A673 (cell line): ENCODE measurements at regions not wholly inside any gene's neighbourhood (a gene's known extent, or its start where the extent isn't known, plus 50 kb on each side); places are given as distances from the start of the nearest gene placed in this dataset.

Source experiments
- BruUV-seq: library from RNA; stranded (reverse); fragments of 400-500 nt; replicated peaks from 2 replicates; lab custom pipeline; 2021; lab: Mats Ljungman, UMichigan
- CTCF ChIA-PET: fragments of 300-600 bp; sonication (Branson Sonifier 250); formaldehyde crosslinking; loops from one replicate; lab custom pipeline; 2022; ENCODE audit warnings: antibody characterized with exemption; lab: Charles Lee
- POLR2A ChIA-PET: fragments of 300-600 bp; sonication (Branson Sonifier 250); formaldehyde crosslinking; loops from one replicate; lab custom pipeline; 2022; ENCODE audit warnings: antibody characterized with exemption; ENCODE audit not compliant: low non-redundant PET; lab: Charles Lee
- DNase-seq: peaks from one replicate; pipeline ENCODE4 v3.0.0-alpha.2; 2015; ENCODE audit warnings: low spot score
- H3K27ac ChIP-seq: fragments of 200-600 bp; sonication (generic); 2 replicates; pipeline ENCODE4 v1.5.1; 2016; ENCODE audit warnings: mixed run types, low read depth, mild to moderate bottlenecking, mixed read lengths, antibody characterized with exemption, low read length; ENCODE audit not compliant: poor library complexity, severe bottlenecking
- H3K27me3 ChIP-seq: fragments of 200-600 bp; sonication (generic); replicated peaks from 2 replicates; pipeline ENCODE4 v1.6.1; 2017; ENCODE audit warnings: mixed run types, low read depth, mild to moderate bottlenecking, mixed read lengths, antibody characterized with exemption, low read length; ENCODE audit not compliant: insufficient read depth, poor library complexity
- H3K36me3 ChIP-seq: fragments of 200-600 bp; sonication (generic); 2 replicates; pipeline ENCODE4 v1.6.1; 2016; ENCODE audit warnings: mixed run types, mild to moderate bottlenecking, mixed read lengths, antibody characterized with exemption, low read length; ENCODE audit not compliant: insufficient read depth, poor library complexity, severe bottlenecking
- H3K4me1 ChIP-seq: fragments of 200-600 bp; sonication (generic); 2 replicates; pipeline ENCODE4 v1.6.1; 2017; ENCODE audit warnings: mixed run types, mild to moderate bottlenecking, mixed read lengths, antibody characterized with exemption, low read length; ENCODE audit not compliant: insufficient read depth, poor library complexity, severe bottlenecking
- H3K4me3 ChIP-seq: fragments of 200-600 bp; sonication (generic); 2 replicates; pipeline ENCODE4 v1.5.1; 2016; ENCODE audit warnings: low read depth, mixed run types, mild to moderate bottlenecking, mixed read lengths, low read length; ENCODE audit not compliant: poor library complexity, severe bottlenecking
- H3K9me3 ChIP-seq: fragments of 200-600 bp; sonication (generic); 2 replicates; pipeline ENCODE4 v1.6.1; 2016; ENCODE audit warnings: mixed run types, low read depth, mild to moderate bottlenecking, mixed read lengths, antibody characterized with exemption, low read length; ENCODE audit not compliant: poor library complexity, severe bottlenecking
- CTCF ChIP-seq: fragments of 300-800, 200-600 bp; sonication (generic); conservative IDR thresholded peaks from 2 replicates; pipeline ENCODE4 v1.5.1; 2017; ENCODE audit warnings: low read depth, mild to moderate bottlenecking, antibody characterized with exemption, low read length, moderate library complexity, mixed read lengths
- EZH2 ChIP-seq: fragments of 200-600 bp; sonication (generic); IDR thresholded peaks from 2 replicates; pipeline ENCODE4 v1.6.1; 2017; ENCODE audit warnings: borderline replicate concordance, low read depth, mild to moderate bottlenecking, mixed read lengths, antibody characterized with exemption, low read length; ENCODE audit not compliant: poor library complexity, severe bottlenecking
- intact Hi-C: fragments of 100-400 bp; cut with micrococcal nuclease; formaldehyde crosslinking; loops from one replicate; pipeline ENCODE4 v1.10.0; 2022; ENCODE audit not compliant: unreplicated experiment

- POLR2A ChIA-PET, result no interaction called here
- no TSS peak for BruUV-seq
- no peak for TF ChIP-seq EZH2
- TF ChIP-seq CTCF, result no peak
Observed at GRCh38 chr11:92558323-92558722, 333.7 kb downstream of the FAT3 start.

GRCh38 chr11:92569726-92570125 is 345.1 kb downstream of the FAT3 start:
- no peaks in the 10 kb centered on the region for H3K4me1 ChIP-seq
- BruUV-seq, result no TSS peak
- no peaks in the 10 kb centered on the region for H3K27me3 ChIP-seq
- no peak for DNase-seq
- no peak overlapping the region for H3K4me3 ChIP-seq
- H3K9me3 ChIP-seq, result no peaks in the 10 kb centered on the region
- intact Hi-C loops, result no loop called here
- no peak overlapping the region for H3K27ac ChIP-seq
- H3K36me3 ChIP-seq, result no peaks in the 10 kb centered on the region
- ChIA-PET POLR2A (no interaction called here), CTCF (no interaction called here)
- TF ChIP-seq CTCF (no peak), EZH2 (no peak)

More at GRCh38 chr11:92558323-92558722, 333.7 kb downstream of the FAT3 start:
- Histone ChIP-seq H3K4me1 (no peaks in the 10 kb centered on the region), H3K27me3 (no peaks in the 10 kb centered on the region), H3K4me3 (no peak overlapping the region), H3K36me3 (no peaks in the 10 kb centered on the region), H3K27ac (no peak overlapping the region), H3K9me3 (no peaks in the 10 kb centered on the region)
- intact Hi-C loops, result no loop called here
- DNase-seq, result no peak
- CTCF ChIA-PET, result no interaction called here

- BruUV-seq, result no TSS peak
- DNase-seq, result no peak
- H3K4me3 ChIP-seq, result no peak overlapping the region
- H3K4me1 ChIP-seq, result no peaks in the 10 kb centered on the region
- no peaks in the 10 kb centered on the region for H3K27me3 ChIP-seq
- CTCF ChIA-PET, result no interaction called here
- H3K36me3 ChIP-seq, result no peaks in the 10 kb centered on the region
- POLR2A ChIA-PET, result no interaction called here
- H3K27ac ChIP-seq, result no peak overlapping the region
- intact Hi-C loops, result no loop called here
- TF ChIP-seq EZH2, result no peak
- no peak for TF ChIP-seq CTCF
- H3K9me3 ChIP-seq, result no peaks in the 10 kb centered on the region
Observed at GRCh38 chr11:92572559-92572958, 347.9 kb downstream of the FAT3 start.
